H9 (cell line): ENCODE measurements at regions not wholly inside any gene's neighbourhood (a gene's known extent, or its start where the extent isn't known, plus 50 kb on each side); places are given as distances from the start of the nearest gene placed in this dataset.

ENCODE experiments used
- DNase-seq: peaks from one replicate; pipeline ENCODE4 v3.0.0-alpha.2; 2017
- H2AFZ ChIP-seq: one replicate; pipeline ENCODE4 v1.6.1; 2013; ENCODE audit warnings: mild to moderate bottlenecking, low read length, control low read depth, moderate library complexity
- H2AK5ac ChIP-seq: 2 replicates; pipeline ENCODE4 v1.6.1; 2013; ENCODE audit warnings: low read length, control low read depth, mixed read lengths; ENCODE audit not compliant: insufficient read length
- H2BK120ac ChIP-seq: one replicate; pipeline ENCODE4 v1.6.1; 2013; ENCODE audit warnings: low read depth, mild to moderate bottlenecking, low read length, control low read depth, inconsistent platforms; ENCODE audit not compliant: poor library complexity, severe bottlenecking
- H2BK12ac ChIP-seq: 2 replicates; pipeline ENCODE4 v1.6.1; 2013; ENCODE audit warnings: low read length, control low read depth, mixed read lengths, low read depth; ENCODE audit not compliant: insufficient read length
- H2BK15ac ChIP-seq: 2 replicates; pipeline ENCODE4 v1.6.1; 2013; ENCODE audit warnings: low read depth, low read length, control low read depth
- H2BK20ac ChIP-seq: one replicate; pipeline ENCODE4 v1.6.1; 2013; ENCODE audit warnings: low read depth, mild to moderate bottlenecking, low read length, control low read depth, inconsistent platforms; ENCODE audit not compliant: poor library complexity, severe bottlenecking
- H2BK5ac ChIP-seq: 2 replicates; pipeline ENCODE4 v1.6.1; 2013; ENCODE audit warnings: low read length, control low read depth, mixed read lengths; ENCODE audit not compliant: insufficient read length
- H3K14ac ChIP-seq: 2 replicates; pipeline ENCODE4 v1.6.1; 2013; ENCODE audit warnings: low read length, control low read depth; ENCODE audit not compliant: insufficient read depth
- H3K18ac ChIP-seq: 2 replicates; pipeline ENCODE4 v1.6.1; 2013; ENCODE audit warnings: low read depth, mild to moderate bottlenecking, mixed read lengths, low read length, control low read depth; ENCODE audit not compliant: insufficient read length
- H3K23ac ChIP-seq: 2 replicates; pipeline ENCODE4 v1.6.1; 2013; ENCODE audit warnings: low read length, control low read depth, mixed read lengths, low read depth; ENCODE audit not compliant: insufficient read length
- H3K23me2 ChIP-seq: 2 replicates; pipeline ENCODE4 v1.6.1; 2013; ENCODE audit warnings: low read depth, mild to moderate bottlenecking, mixed read lengths, low read length, control low read depth; ENCODE audit not compliant: insufficient read length, poor library complexity, severe bottlenecking
- H3K27ac ChIP-seq: 2 replicates; pipeline ENCODE4 v1.5.1; 2013; ENCODE audit warnings: low read length, control low read depth, mixed read lengths, low read depth; ENCODE audit not compliant: insufficient read length
- H3K27me3 ChIP-seq: 2 replicates; pipeline ENCODE4 v1.6.1; 2013; ENCODE audit warnings: low read length, control low read depth, inconsistent platforms; ENCODE audit not compliant: insufficient read depth
- H3K4ac ChIP-seq: 2 replicates; pipeline ENCODE4 v1.6.1; 2013; ENCODE audit warnings: low read depth, mild to moderate bottlenecking, control low read depth, inconsistent platforms, low read length, moderate library complexity
- H3K4me1 ChIP-seq: 2 replicates; pipeline ENCODE4 v1.6.1; 2013; ENCODE audit warnings: low read length, control low read depth, inconsistent platforms; ENCODE audit not compliant: insufficient read depth
- H3K4me2 ChIP-seq: 2 replicates; pipeline ENCODE4 v1.6.1; 2013; ENCODE audit warnings: low read length, control low read depth, mixed read lengths; ENCODE audit not compliant: insufficient read length, insufficient read depth
- H3K56ac ChIP-seq: 2 replicates; pipeline ENCODE4 v1.6.1; 2013; ENCODE audit warnings: low read depth, mild to moderate bottlenecking, mixed read lengths, low read length, control low read depth; ENCODE audit not compliant: insufficient read length
- H3K79me1 ChIP-seq: 2 replicates; pipeline ENCODE4 v1.6.1; 2013; ENCODE audit warnings: low read depth, mild to moderate bottlenecking, moderate library complexity, low read length, control low read depth, inconsistent platforms; ENCODE audit not compliant: insufficient read depth, poor library complexity, severe bottlenecking
- H3K79me2 ChIP-seq: 2 replicates; pipeline ENCODE4 v1.6.1; 2013; ENCODE audit warnings: low read length, control low read depth, inconsistent platforms; ENCODE audit not compliant: insufficient read depth
- H3K9ac ChIP-seq: 2 replicates; pipeline ENCODE4 v1.6.1; 2013; ENCODE audit warnings: low read length, control low read depth, mixed read lengths; ENCODE audit not compliant: insufficient read length; ENCODE audit errors: extremely low read depth
- H3K9me3 ChIP-seq: one replicate; pipeline ENCODE4 v1.6.1; 2013; ENCODE audit warnings: low read depth, low read length, inconsistent platforms; ENCODE audit not compliant: control insufficient read depth
- H3T11ph ChIP-seq: one replicate; pipeline ENCODE4 v1.6.1; 2013; ENCODE audit warnings: mild to moderate bottlenecking, low read length, control low read depth, inconsistent platforms
- H4K20me1 ChIP-seq: one replicate; pipeline ENCODE4 v1.6.1; 2013; ENCODE audit not compliant: control insufficient read depth, insufficient read length, insufficient read depth
- H4K5ac ChIP-seq: 2 replicates; pipeline ENCODE4 v1.6.1; 2013; ENCODE audit warnings: low read depth, mild to moderate bottlenecking, mixed read lengths, low read length, control low read depth; ENCODE audit not compliant: insufficient read length
- H4K8ac ChIP-seq: replicated peaks from 2 replicates; pipeline ENCODE4 v1.6.1; 2013; ENCODE audit warnings: low read length, control low read depth, mixed read lengths, low read depth; ENCODE audit not compliant: insufficient read length
- H4K91ac ChIP-seq: 2 replicates; pipeline ENCODE4 v1.6.1; 2013; ENCODE audit warnings: low read depth, mild to moderate bottlenecking, moderate library complexity, mixed read lengths, low read length, control low read depth; ENCODE audit not compliant: insufficient read length
- H3K27ac Mint-ChIP-seq, 3 experiments: 2 replicates in 2 of 3; 3 replicates in 1 of 3; pipeline ENCODE4 v1.8.0; 2020 to 2021; ENCODE audit warnings: mixed read lengths in 3 of 3, mild to moderate bottlenecking in 1 of 3, moderate library complexity in 1 of 3
- H3K27me3 Mint-ChIP-seq: 2 replicates; pipeline ENCODE4 v1.8.0; 2021; ENCODE audit warnings: low read depth, mild to moderate bottlenecking, moderate library complexity, mixed read lengths
- H3K36me3 Mint-ChIP-seq, 3 experiments: 2 replicates in 2 of 3; 3 replicates in 1 of 3; pipeline ENCODE4 v1.8.0; 2020 to 2021; ENCODE audit warnings: low read depth in 3 of 3, mixed read lengths in 3 of 3; ENCODE audit not compliant: insufficient read depth in 1 of 3
- H3K4me1 Mint-ChIP-seq, 2 experiments: 2 replicates each; pipeline ENCODE4 v1.8.0; 2020; ENCODE audit warnings: mixed read lengths in 2 of 2
- H3K4me3 Mint-ChIP-seq, 2 experiments: 2 replicates in 1 of 2; 3 replicates in 1 of 2; pipeline ENCODE4 v1.8.0; 2020 to 2021; ENCODE audit warnings: mild to moderate bottlenecking in 2 of 2, mixed read lengths in 2 of 2, moderate library complexity in 1 of 2
- H3K9me3 Mint-ChIP-seq, 2 experiments: 2 replicates in 1 of 2; 3 replicates in 1 of 2; pipeline ENCODE4 v1.8.0; 2020; ENCODE audit warnings: mild to moderate bottlenecking in 2 of 2, mixed read lengths in 2 of 2, moderate library complexity in 1 of 2
- WGBS: extraction: QIAGEN DNeasy Blood & Tissue Kit; methylation state at CpG from one replicate; pipeline ENCODE4 v1.1.7; 2013; ENCODE audit warnings: missing lambda C conversion rate, low lambda C conversion rate, mixed read lengths; ENCODE audit not compliant: insufficient read length; ENCODE audit errors: extremely low coverage; 5-methylcytosine and 5-hydroxymethylcytosine counted together
- TF ChIP-seq, protein P1 (sequence below): fragments of 200-600 bp; sonication (generic); conservative IDR thresholded peaks from 3 replicates; pipeline ENCODE4 v1.8.0; 2021; ENCODE audit warnings: antibody characterized with exemption, mild to moderate bottlenecking

- Mint-ChIP-seq H3K36me3 (peaks cover 0 to 11% (median 2%) of the 10 kb centered on the region in 3 experiments; a peak in 5 of 7 replicates), H3K4me1 (no peaks in the 10 kb centered on the region), H3K27ac (no peak overlapping the region), H3K27me3 (no peaks in the 10 kb centered on the region), H3K9me3 (peaks cover 9 to 11% of the 10 kb centered on the region in 2 experiments; a peak in 4 of 5 replicates), H3K4me3 (no peak overlapping the region)
- H4K8ac ChIP-seq = no peak overlapping the region
- TF ChIP-seq, protein P1, sequence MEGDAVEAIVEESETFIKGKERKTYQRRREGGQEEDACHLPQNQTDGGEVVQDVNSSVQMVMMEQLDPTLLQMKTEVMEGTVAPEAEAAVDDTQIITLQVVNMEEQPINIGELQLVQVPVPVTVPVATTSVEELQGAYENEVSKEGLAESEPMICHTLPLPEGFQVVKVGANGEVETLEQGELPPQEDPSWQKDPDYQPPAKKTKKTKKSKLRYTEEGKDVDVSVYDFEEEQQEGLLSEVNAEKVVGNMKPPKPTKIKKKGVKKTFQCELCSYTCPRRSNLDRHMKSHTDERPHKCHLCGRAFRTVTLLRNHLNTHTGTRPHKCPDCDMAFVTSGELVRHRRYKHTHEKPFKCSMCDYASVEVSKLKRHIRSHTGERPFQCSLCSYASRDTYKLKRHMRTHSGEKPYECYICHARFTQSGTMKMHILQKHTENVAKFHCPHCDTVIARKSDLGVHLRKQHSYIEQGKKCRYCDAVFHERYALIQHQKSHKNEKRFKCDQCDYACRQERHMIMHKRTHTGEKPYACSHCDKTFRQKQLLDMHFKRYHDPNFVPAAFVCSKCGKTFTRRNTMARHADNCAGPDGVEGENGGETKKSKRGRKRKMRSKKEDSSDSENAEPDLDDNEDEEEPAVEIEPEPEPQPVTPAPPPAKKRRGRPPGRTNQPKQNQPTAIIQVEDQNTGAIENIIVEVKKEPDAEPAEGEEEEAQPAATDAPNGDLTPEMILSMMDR = no peak
- H3K4me1 ChIP-seq = no peaks in the 10 kb centered on the region
- no peak overlapping the region for H4K91ac ChIP-seq
- no peak overlapping the region for H3K56ac ChIP-seq
- no peak overlapping the region for H2BK120ac ChIP-seq
- no peaks in the 10 kb centered on the region for H4K20me1 ChIP-seq
- no peaks in the 10 kb centered on the region for H3K9me3 ChIP-seq
- no peak overlapping the region for H3K18ac ChIP-seq
- H4K5ac ChIP-seq = no peak overlapping the region
- H2AK5ac ChIP-seq = no peak overlapping the region
- H3K23ac ChIP-seq = no peak overlapping the region
- no peak overlapping the region for H2BK12ac ChIP-seq
- no peak overlapping the region for H3K9ac ChIP-seq
- H2BK15ac ChIP-seq = no peak overlapping the region
- no peak overlapping the region for H3K4ac ChIP-seq
- no peak overlapping the region for H2BK5ac ChIP-seq
- no peaks in the 10 kb centered on the region for H3K79me1 ChIP-seq
- H3K4me2 ChIP-seq = no peak overlapping the region
- H3K79me2 ChIP-seq = no peaks in the 10 kb centered on the region
- no CpG with 5 or more reads among the region's 3 CpGs for WGBS
- DNase-seq = no peak
- no peaks in the 10 kb centered on the region for H3K23me2 ChIP-seq
- no peak overlapping the region for H3T11ph ChIP-seq
- H3K27me3 ChIP-seq = no peaks in the 10 kb centered on the region
- H3K27ac ChIP-seq = no peak overlapping the region
- no peak overlapping the region for H2AFZ ChIP-seq
- H3K14ac ChIP-seq = no peak overlapping the region
- H2BK20ac ChIP-seq = no peak overlapping the region
Observed at GRCh38 chr4:36614011-36614410, 332.6 kb downstream of the DTHD1 start.
